GM19395 (cell line): ENCODE measurements at regions not wholly inside any gene's neighbourhood (a gene's known extent, or its start where the extent isn't known, plus 50 kb on each side); places are given as distances from the start of the nearest gene placed in this dataset.
"Not testable (repeated sequence)": the region's sequence is repeated elsewhere in the genome, so short reads cannot be mapped to it uniquely, and the experiment has no call there.

ENCODE experiments used
- ATAC-seq: cut with Tn5 transposase; IDR thresholded peaks from one replicate; pipeline ENCODE4 v1.9.1; 2021; ENCODE audit warnings: mild to moderate bottlenecking, moderate library complexity; ENCODE audit not compliant: unreplicated experiment

- ATAC-seq = no peak
Measured at GRCh38 chr11:98185245-98185644, 835.5 kb upstream of the CNTN5 start.

- ATAC-seq = no peak
Measured at GRCh38 chr11:98194611-98195010, 826.1 kb upstream of the CNTN5 start.

GRCh38 chr11:98195300-98195699 is 825.4 kb upstream of the CNTN5 start:
- ATAC-seq = no peak

GRCh38 chr11:98207086-98207485 is 813.7 kb upstream of the CNTN5 start:
- no peak for ATAC-seq

GRCh38 chr11:98227278-98227677 is 793.5 kb upstream of the CNTN5 start:
- no peak for ATAC-seq

- no peak for ATAC-seq
Measured at GRCh38 chr11:98230678-98231077, 790.1 kb upstream of the CNTN5 start.

- ATAC-seq = no peak
Measured at GRCh38 chr11:98234698-98235097, 786.1 kb upstream of the CNTN5 start.

- ATAC-seq = no peak
Measured at GRCh38 chr11:98243897-98244296, 776.9 kb upstream of the CNTN5 start.

GRCh38 chr11:98260983-98261382 is 759.8 kb upstream of the CNTN5 start:
- ATAC-seq = no peak

GRCh38 chr11:98277251-98277912 is 743.4 kb upstream of the CNTN5 start:
- no peak for ATAC-seq

GRCh38 chr11:98289617-98290263 is 731.0 kb upstream of the CNTN5 start:
- ATAC-seq = no peak

- ATAC-seq = no peak
Measured at GRCh38 chr11:98296091-98296880, 724.5 kb upstream of the CNTN5 start.

- no peak for ATAC-seq
Measured at GRCh38 chr11:98300719-98301118, 720.0 kb upstream of the CNTN5 start.

- ATAC-seq = no peak
Measured at GRCh38 chr11:98307827-98308491, 712.8 kb upstream of the CNTN5 start.

- ATAC-seq = not testable (repeated sequence)
Measured at GRCh38 chr11:98330306-98330705, 690.4 kb upstream of the CNTN5 start.

GRCh38 chr11:98358551-98358950 is 662.2 kb upstream of the CNTN5 start:
- ATAC-seq = no peak

GRCh38 chr11:98365190-98365589 is 655.6 kb upstream of the CNTN5 start:
- ATAC-seq = no peak

- no peak for ATAC-seq
Measured at GRCh38 chr11:98365941-98366340, 654.8 kb upstream of the CNTN5 start.

- no peak for ATAC-seq
Measured at GRCh38 chr11:98390391-98390790, 630.4 kb upstream of the CNTN5 start.

GRCh38 chr11:98394500-98394899 is 626.2 kb upstream of the CNTN5 start:
- not testable (repeated sequence) for ATAC-seq

- ATAC-seq = no peak
Measured at GRCh38 chr11:98398508-98398907, 622.2 kb upstream of the CNTN5 start.
